GM20431 (cell line): ENCODE measurements at regions not wholly inside any gene's neighbourhood (a gene's known extent, or its start where the extent isn't known, plus 50 kb on each side); places are given as distances from the start of the nearest gene placed in this dataset.
"Not testable (repeated sequence)": the region's sequence is repeated elsewhere in the genome, so short reads cannot be mapped to it uniquely, and the experiment has no call there.

ENCODE experiments used
- in situ Hi-C: fragments of 300-500 bp; cut with MseI, MboI; formaldehyde crosslinking; loops from one replicate; pipeline ENCODE4 v1.15.0; 2020; ENCODE audit warnings: low sequenced_read_pairs; ENCODE audit not compliant: unreplicated experiment

DNA sequence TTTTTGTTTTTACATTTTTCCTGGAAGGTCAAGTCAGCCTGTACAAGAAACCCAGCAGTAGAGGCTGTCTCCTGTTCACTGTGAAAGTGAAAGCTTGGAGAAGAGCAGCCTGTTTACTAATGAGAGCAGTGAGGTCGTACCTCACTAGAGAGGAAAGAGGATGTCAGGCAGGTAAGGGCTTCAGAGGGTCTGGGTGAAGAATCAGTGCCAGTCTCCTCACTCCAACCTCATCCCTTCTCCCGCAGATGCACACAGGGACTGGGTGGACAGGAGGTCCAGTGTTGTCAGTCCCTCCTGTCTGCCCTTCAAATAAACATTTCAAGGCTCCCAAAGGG is 462.5 kb downstream of the KLF5 start:
- in situ Hi-C loops: no loop called here

DNA sequence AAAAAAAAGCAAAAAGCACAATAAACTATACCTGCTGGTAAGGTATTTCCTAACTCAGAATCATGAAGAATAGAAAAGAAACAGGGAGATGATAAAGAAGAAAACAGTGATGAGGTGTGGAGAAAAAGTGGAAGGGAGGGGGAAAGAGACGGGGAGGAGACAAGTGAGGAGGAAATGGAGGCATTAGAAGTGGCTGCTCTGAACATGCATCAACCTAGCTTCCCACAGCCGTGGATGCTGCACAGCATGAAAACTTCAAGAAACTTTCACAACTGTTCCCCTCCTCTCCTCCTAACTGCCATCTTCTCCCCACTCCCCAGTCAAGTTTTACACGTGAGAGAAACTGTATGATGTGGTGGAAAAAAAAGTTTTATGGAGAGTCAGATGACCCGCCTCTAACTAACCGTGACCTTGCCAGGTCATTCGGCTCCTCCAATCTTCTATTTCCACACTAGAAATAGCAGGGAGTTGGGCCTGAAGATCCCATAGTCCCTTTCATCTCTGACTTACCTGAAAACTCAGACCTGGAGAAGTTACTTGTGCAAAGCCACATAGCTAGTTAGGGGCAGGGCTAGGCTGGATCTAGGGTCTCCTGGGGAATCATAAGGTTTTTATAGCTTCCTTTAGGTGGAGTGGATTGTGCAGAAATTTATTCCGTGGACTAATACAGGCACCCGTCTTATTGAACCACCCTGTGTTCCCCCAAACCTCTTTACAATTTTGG is 461.9 kb downstream of the KLF5 start:
- in situ Hi-C loops: no loop called here

DNA sequence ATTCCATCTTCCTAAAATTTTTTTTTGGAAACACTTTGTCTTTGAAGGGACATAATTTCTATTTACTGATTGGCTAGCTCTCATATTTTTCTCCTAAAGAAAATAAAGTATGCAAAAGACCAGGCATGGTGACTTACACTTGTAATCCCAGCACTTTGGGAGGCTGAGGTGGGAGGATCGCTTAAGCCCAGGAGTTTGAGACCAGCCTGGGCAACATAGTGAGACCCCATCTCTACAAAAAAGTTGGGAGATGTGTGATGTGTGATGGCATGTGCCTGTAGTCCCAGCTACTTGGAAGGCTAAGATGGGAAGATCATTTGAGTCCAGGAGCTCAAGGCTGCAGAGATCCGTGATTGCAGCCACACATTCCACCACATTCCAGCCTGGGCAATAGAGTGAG is 461.3 kb downstream of the KLF5 start:
- in situ Hi-C loops: not testable (repeated sequence)

DNA sequence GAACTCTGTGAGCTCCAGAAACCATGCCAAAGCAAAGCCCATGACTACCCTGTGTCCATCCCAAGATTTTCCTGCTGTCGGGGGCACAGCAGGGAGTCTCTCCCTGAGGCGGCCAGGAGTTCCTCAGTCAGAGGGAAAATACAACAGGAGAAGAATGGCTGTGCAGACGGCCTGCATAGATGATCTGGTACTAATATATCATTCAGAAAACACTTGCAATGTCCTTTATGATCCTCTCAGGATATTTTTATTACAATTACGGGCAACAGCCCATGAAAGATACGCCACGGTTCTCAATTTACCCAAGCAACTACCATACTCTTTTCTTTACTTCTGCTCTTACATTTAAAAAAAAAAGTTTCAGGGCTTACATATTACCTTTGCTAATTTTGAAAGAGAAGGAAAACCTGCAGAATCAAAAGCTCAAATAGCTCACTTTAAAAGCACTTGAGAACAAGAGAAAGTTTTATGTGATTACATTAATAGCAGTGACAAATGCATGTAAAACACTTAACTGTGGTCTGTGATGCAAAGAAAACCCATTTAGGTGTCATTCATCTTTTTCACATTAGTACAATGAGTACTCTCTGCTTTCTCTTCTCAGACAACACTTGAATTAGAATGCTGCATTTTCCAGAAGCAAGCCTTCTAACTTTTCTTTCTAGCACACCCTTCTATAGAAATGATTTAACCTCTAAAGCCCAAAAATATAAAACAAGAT is 460.8 kb downstream of the KLF5 start:
- in situ Hi-C loops: no loop called here

DNA sequence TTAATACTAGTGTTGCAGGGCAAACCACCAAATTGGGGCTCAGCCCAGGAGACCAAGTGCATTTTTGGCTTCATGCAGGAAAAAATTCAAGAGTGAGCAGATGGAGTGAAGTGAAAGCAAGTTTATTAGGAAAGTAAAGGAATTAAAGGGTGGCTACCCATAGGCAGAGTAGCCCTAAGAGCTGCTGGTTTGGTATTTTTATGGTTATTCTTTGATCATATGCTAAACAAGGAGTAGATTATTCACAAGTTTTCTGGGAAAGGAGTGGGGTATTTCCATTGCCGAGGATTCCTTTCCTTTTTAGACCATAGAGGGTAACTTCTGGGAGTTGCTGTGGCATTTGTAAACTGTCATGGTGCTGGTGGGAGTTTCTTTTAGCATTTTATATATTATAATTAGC is 459.0 kb downstream of the KLF5 start:
- in situ Hi-C loops: no loop called here

DNA sequence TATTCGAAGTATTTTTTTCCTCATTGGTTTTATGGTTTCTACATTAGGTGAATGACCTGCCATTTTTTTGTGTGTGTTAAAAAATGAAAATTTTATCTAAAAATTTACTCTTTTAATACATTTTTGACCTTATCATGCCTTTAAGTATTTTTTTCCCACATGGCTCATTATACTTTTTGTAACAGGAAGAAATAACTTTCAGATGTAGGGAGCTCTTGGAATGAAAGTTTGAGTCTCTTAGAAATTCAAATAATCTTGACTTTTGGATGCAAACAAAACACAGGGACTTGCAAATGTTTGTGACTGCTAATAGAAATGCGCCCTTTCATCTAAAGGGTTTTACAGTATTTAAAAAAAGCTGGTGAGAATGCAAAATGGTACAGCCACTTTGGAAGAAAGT is 457.9 kb downstream of the KLF5 start:
- in situ Hi-C loops: no loop called here

DNA sequence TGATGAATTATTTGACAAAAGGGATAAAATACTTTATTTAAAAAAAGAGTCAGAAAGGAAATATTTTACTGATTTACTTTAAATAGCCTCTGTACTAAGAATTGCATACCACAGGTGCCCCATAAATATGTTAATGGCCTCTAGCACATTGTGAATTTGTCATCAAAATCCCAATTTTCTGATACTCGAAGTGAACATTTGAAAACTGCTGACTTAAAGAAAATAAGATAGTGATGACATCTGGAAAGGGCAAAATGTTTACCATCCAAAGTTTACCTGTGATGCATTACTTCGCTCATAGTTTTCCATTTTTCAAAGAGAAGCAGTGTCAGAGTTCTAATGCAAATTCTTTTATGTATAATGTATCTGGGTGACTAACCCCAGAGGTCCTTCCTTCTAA is 455.4 kb downstream of the KLF5 start:
- in situ Hi-C loops: no loop called here

DNA sequence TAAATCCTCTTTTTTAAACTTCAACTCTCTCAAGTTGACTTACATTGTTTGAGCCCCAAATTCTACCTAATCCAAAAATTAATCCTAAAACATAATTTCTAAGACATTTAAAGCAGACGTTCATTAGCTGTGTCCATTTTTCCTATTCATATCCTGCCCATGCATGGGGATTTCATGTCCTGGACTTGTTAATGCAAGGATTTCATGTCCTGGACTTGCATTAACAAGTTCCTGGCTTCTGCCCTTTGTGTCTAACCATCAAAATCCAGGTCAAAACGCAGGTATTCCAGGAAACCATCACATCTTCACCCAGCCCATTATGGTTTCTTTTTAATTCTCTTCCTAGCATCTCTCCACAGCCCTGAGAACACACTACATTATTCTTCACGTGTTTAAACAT is 454.9 kb downstream of the KLF5 start:
- in situ Hi-C loops: no loop called here

DNA sequence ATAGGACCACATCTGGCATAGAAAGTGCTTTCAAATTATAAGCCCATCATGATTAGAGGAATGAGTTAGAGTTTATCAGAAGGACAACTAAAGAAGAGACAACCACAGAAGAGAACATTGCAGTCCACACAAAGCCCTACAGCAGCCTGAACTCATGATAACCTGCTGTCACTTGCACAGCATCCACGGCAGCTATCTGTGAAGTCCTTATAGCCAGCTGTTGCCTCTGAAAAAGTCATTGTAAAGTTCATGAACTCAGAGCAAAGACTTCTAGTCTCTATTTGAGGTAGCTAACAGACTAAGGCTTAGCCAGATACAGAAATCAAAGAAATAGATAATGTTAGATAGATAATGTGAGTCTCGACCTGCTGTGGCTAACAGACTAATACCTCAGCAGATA is 450.0 kb downstream of the KLF5 start:
- in situ Hi-C loops: no loop called here

DNA sequence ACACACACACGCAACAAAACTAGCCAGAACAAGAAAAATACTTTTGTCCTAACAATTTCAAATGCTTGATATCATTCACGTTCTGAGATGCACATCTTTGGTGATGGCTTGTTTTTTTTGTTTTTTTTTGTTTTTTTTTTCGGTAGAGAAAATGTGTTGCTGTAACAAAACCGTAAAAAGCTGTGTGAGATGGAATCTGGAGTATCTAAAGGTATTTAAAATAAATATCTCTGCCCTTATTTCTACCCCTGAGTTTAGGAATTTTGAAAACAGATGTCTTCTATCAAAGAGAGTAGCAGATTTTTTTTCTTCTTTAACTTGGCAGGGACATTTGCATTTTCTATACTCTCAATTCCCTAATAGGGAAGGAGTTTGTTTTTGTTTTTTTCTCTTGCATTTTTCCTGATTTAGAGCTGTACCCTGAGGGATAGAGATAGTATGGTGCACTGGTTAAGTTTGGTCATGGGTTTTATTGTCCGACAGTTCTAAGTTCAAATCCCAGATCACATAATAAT is 446.6 kb downstream of the KLF5 start:
- in situ Hi-C loops: no loop called here

DNA sequence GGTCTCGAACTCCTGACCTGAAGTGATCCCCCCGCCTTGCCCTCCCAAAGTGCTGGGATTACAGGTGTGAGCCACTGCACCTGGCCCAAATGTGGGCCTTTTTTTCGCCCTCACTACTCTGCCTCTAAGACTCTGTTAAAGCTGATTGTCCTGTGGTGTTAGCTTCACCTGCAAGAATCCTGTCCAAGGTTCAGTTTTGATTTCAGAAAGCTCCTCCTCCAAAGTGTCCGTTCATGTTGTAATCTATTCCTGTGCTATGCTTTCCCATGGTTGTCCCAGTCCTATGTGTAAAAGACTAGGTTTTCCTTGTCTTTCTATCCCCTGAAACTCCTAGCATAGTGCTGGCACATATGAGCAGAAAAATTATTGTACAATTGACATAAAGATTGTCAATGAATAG is 440.9 kb downstream of the KLF5 start:
- in situ Hi-C loops: no loop called here

DNA sequence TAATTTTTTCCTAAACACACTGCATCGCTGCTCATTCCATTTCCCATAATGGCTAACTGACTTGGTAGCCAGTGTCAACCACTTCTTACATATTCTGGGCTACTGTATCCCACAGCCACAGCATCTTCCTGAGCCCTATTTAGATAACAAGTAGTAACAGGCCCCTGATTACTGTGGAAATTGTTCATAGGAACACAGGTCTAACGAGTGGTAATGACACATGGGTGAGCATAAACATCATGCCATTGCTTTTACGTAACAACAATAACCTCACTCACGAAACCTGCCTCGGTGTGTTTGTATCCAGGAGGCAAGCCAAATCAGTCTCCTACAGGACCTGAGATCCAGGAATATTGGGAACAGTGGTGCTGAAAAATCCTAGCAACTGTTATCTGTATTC is 438.6 kb downstream of the KLF5 start:
- in situ Hi-C loops: no loop called here

DNA sequence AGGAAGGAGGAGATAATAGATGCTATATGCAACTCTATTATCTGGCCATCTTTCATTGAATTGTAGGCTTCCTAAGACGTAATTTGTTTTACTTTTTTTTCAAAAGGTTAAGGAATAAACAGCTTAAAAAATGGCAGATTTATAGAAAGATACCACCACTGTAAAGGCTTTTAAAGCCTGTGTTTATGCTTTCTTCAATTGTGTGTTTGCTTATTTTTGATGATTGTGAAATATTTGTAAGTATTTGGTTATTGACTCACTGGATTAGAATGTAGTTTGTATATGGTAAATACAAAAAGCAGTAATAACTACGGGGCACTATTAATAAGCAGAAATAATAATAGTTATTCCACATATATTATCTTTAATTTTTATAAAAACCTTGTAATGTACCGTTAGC is 437.9 kb downstream of the KLF5 start:
- in situ Hi-C loops: no loop called here

DNA sequence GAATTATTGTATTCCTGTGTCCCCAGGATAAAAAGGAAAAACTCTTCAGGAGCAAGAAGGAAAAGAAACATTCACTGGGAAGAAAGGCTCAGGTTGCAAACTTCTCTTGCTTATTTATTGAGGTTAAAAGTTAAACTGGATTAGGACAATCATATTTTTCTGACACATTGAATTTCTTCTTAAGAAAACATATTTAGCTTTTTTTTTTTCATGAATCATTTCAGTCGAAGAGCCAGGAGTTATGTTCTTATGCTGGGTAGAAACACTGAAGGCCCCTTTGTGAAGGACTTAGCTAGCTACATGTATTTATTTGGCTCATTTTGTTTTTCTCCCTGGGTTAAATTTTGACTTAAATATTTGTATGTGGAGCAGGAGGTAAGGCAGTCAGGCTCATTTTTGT is 434.0 kb downstream of the KLF5 start:
- in situ Hi-C loops: no loop called here

DNA sequence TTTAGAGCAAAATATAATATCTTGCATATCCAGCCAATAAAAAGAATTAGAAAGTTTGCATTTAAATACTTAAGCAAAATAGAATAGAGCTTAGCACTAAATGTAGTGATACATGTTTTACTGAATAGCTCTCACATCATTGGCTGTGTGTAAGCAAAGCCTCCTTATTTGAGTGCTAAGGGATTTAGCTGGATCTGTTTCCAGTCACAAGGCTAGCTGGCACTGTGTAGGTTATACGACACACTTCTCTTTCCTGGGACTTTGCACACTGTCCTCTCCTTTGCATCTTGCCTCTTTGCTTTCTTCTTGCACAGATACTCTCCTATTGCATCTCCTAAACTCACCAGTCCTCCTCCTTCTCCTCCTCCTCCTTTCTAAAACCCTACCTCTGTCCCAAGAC is 423.8 kb downstream of the KLF5 start:
- in situ Hi-C loops: no loop called here

DNA sequence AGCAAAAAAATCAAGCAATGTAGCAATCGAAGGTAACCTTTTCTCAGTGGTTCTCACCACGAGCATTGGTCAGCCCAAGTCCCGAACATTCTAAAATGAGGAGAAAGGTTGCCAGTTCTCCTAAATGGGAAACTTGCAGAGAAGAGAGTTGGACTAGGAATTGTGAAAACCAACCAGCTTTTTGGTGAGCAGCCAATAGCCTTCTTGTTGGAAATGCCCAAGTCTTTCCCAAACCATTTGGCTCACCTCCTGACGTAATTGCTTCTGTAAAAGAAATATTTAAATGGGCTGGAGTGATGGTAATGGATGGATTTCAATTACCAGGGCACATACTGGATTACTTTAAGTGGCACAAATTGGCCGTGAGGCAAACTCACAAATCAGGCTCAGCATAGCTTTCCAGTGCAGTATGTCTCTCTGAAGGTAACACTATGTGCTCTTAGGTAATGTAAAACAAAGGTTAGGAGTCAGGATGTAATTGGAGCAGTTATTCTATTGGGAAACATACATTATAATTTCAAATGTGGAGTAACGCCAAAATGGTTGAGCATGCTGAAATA is 423.2 kb downstream of the KLF5 start:
- in situ Hi-C loops: no loop called here

DNA sequence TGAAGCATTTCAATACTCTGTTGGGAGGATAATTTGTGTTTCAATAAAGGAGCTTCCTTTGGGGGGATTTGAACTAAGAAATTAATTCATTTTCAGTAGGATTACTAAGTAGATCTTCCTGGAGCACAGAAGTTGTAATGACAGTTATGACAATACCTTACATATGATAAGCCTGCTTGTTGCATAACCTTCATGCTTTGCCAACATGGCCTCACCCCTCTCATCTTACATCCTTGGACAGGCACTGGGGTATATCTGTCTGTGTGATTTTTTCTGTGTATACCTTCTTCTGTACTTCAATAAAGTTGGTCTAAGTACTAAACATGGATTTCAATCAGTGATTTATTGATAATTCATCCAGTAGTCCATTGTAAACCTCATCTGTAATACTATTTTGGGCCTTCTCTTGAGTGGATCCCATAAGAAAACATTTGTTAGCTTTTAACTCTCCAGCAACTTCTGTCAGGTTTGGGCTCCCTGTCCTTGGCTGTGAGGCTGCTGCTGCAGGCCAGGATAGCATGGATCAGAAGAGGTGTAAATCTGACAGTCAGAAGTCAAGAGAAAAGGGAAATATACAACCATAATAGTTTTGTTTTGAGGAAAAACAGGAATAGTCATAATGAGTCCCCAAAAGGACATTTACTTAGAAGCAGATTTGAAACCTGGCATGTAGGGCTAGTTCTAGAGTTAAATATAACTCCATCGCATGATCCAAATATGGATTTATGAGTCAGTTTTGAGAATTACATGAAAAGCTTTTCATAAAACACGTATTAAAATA is 422.2 kb downstream of the KLF5 start:
- in situ Hi-C loops: no loop called here

DNA sequence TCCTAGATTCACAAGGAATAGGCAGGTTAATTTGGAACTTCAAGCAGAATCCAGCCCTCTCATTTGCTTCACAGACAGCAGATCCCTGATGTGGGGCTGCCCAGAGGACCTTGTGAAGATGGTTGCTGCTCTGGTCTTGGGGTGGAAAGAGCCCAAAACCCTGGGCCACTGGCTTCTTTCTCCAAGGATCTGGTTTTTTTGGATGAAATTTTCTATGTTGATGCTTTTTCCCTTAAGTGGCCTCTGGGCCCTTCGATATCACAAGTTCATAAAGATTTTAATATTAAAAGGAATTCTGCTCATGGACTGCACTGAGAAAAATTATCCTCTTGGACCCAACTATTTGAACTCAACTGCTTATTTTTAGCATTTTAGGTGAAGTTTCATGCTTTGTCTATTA is 421.1 kb downstream of the KLF5 start:
- in situ Hi-C loops: no loop called here

DNA sequence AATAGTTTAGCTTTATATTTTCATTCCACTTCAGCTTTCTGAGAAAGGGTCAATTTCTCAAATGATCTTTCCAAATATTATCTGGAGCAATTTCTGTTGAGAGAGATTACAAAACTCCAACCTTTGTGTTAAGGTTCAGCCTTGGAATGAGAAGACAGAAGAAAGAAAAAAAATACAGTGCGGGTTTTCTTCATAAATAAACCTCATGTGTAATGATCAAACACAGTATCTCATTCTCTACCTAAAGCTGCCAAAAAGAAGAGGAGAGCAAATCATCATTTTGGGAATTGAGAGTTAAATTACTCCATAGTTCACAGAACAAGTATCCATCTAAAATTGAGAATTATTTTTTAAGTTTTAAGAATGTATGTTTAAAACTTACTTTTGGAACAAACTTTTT is 420.5 kb downstream of the KLF5 start:
- in situ Hi-C loops: no loop called here

DNA sequence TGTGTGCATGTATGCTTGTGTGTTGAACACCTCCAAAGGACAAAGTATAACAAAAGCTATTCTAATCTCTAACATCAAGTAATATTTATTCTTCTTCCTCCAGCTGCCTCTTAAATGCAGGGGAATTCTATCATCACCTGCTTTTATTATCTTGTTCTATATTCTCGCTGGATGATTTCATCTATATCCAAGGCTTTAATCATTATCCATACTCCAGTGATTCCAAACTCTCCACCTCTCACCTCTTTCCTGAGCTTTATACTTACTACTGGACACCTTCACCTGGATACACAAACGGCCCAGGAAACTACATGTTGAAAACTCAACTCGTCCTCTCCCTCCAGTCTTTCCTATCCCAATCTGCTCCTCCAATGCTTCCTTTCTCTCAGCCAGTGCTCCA is 418.6 kb downstream of the KLF5 start:
- in situ Hi-C loops: no loop called here

DNA sequence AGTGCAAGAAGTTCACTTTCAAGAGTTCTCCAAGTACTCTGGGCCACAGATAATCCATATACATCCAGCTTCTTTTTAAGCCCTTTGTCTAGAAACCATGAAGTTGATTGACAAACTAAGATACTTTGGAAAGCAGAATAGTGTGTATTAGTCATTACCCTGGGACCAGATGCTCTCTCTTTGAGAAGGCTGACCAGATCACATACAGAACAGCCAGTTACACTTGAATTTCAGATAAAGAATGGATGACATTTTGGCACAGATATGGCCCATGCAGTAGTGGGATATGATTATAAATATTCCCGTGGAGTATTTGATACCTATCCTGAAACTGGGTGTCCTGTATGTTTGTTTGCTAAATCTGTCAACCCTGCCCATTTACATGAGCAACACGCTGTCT is 414.2 kb downstream of the KLF5 start:
- in situ Hi-C loops: no loop called here
